ENCODE measurements at regions not wholly inside any gene's neighbourhood (a gene's known extent, or its start where the extent isn't known, plus 50 kb on each side); places are given as distances from the start of the nearest gene placed in this dataset.

- H3K36me3 ChIP-seq (ENCODE audit: control insufficient read depth in 2 of 2, extremely low read depth in 1 of 2, insufficient read depth in 2 of 2, low read length in 2 of 2) = no peaks in the 10 kb centered on the region
- BruUV-seq (replicated peaks) = no TSS peak
- no peak overlapping the region for H3K4me2 ChIP-seq (ENCODE audit: insufficient read depth, low read length)
- no peak for TF ChIP-seq JUN (IDR thresholded peaks at IDR 0.05; ENCODE audit: borderline replicate concordance, insufficient read depth, insufficient read length, low read depth)
- TF ChIP-seq CTCF (IDR thresholded peaks at IDR 0.05; ENCODE audit: extremely low read depth in 1 of 2, insufficient read depth in 1 of 2, low read depth in 1 of 2, low read length in 2 of 2) = no peak
- TF ChIP-seq MYC (IDR thresholded peaks at IDR 0.05; ENCODE audit: low read depth, low read length) = no peak
- no peak for TF ChIP-seq EZH2 (IDR thresholded peaks at IDR 0.05; ENCODE audit: borderline replicate concordance, low read depth, low read length, severe bottlenecking)
- TF ChIP-seq MAX (IDR thresholded peaks at IDR 0.05; ENCODE audit: insufficient read depth, insufficient read length) = no peak
- no peak for TF ChIP-seq GATA2 (IDR thresholded peaks at IDR 0.05; ENCODE audit: insufficient read depth, insufficient read length, low read depth, low read length)
- TF ChIP-seq FOS (IDR thresholded peaks at IDR 0.05; ENCODE audit: borderline replicate concordance, insufficient read depth, low read length) = no peak
- H3K9me1 ChIP-seq (replicated peaks; ENCODE audit: control insufficient read depth, extremely low read depth, insufficient read depth, low read length) = no peaks in the 10 kb centered on the region
- intact Hi-C loops (cut with micrococcal nuclease) = no loop called here
- H3K27me3 ChIP-seq (ENCODE audit: control insufficient read depth in 2 of 2, insufficient read depth in 2 of 2, low read length in 2 of 2) = no peaks in the 10 kb centered on the region
- H3K27ac ChIP-seq (ENCODE audit: insufficient read depth, low read depth, low read length) = no peak overlapping the region
- no peak overlapping the region for H3K9ac ChIP-seq (replicated peaks; ENCODE audit: extremely low read depth, insufficient read depth, low read length)
- H3K4me1 ChIP-seq (ENCODE audit: control insufficient read depth, extremely low read depth, insufficient read depth, low read length) = no peaks in the 10 kb centered on the region
- no peak overlapping the region for H3K4me3 ChIP-seq (replicated peaks in 1 of 3; ENCODE audit: insufficient read depth in 1 of 3, low read depth in 1 of 3, low read length in 3 of 3)
- DNase-seq (ENCODE audit: low read depth, low spot score) = no peak
- no peak overlapping the region for H2AFZ ChIP-seq (ENCODE audit: low read depth, low read length)
- no peaks in the 10 kb centered on the region for H3K79me2 ChIP-seq (ENCODE audit: control insufficient read depth, insufficient read depth, low read length)
- dilution Hi-C loops (cut with MboI; ENCODE audit: extremely low pct_ligation_motif_present, low sequenced_read_pairs) = no loop called here
- FAIRE-seq = no peak
- ChIA-PET POLR2A (no interaction called here), CTCF (no interaction called here)
- H4K20me1 ChIP-seq (replicated peaks; ENCODE audit: control insufficient read depth, extremely low read depth, insufficient read depth, low read length) = no peaks in the 10 kb centered on the region
- no peaks in the 10 kb centered on the region for H3K9me3 ChIP-seq (replicated peaks; ENCODE audit: control insufficient read depth, insufficient read depth, low read length)
These were observed 138.5 kb upstream of the PIRT start for GRCh38 chr17:10976401-10976800.
